ENCODE measurements at regions not wholly inside any gene's neighbourhood (a gene's known extent, or its start where the extent isn't known, plus 50 kb on each side); places are given as distances from the start of the nearest gene placed in this dataset.

GRCh38 chr20:22652681-22653588 lies 68.6 kb upstream of the FOXA2 start:
- no peak for TF ChIP-seq CTCF (IDR thresholded peaks at IDR 0.05; ENCODE audit: control insufficient read depth, extremely low read depth, insufficient read depth)
- no peak for DNase-seq (ENCODE audit: low read depth)
- no peak overlapping the region for H3K4me3 ChIP-seq (ENCODE audit: low read depth, low read length)

GRCh38 chr20:22653658-22654642 lies 69.6 kb upstream of the FOXA2 start:
- no peak for TF ChIP-seq CTCF (IDR thresholded peaks at IDR 0.05; ENCODE audit: control insufficient read depth, extremely low read depth, insufficient read depth)
- H3K4me3 ChIP-seq (ENCODE audit: low read depth, low read length), result no peak overlapping the region
- no peak for DNase-seq (ENCODE audit: low read depth)

GRCh38 chr20:22663528-22664025 lies 79.2 kb upstream of the FOXA2 start:
- no peak for DNase-seq (ENCODE audit: low read depth)
- no peak for TF ChIP-seq CTCF (IDR thresholded peaks at IDR 0.05; ENCODE audit: control insufficient read depth, extremely low read depth, insufficient read depth)
- no peak overlapping the region for H3K4me3 ChIP-seq (ENCODE audit: low read depth, low read length)

GRCh38 chr20:22667198-22667597 lies 82.8 kb upstream of the FOXA2 start:
- no peak for TF ChIP-seq CTCF (IDR thresholded peaks at IDR 0.05; ENCODE audit: control insufficient read depth, extremely low read depth, insufficient read depth)
- H3K4me3 ChIP-seq (ENCODE audit: low read depth, low read length), result no peak overlapping the region
- no peak for DNase-seq (ENCODE audit: low read depth)

GRCh38 chr20:22672191-22672590 lies 87.8 kb upstream of the FOXA2 start:
- no peak for TF ChIP-seq CTCF (IDR thresholded peaks at IDR 0.05; ENCODE audit: control insufficient read depth, extremely low read depth, insufficient read depth)
- H3K4me3 ChIP-seq (ENCODE audit: low read depth, low read length), result no peak overlapping the region
- DNase-seq (ENCODE audit: low read depth), result no peak

GRCh38 chr20:22673467-22673866 lies 89.1 kb upstream of the FOXA2 start:
- TF ChIP-seq CTCF (IDR thresholded peaks at IDR 0.05; ENCODE audit: control insufficient read depth, extremely low read depth, insufficient read depth), result no peak
- no peak overlapping the region for H3K4me3 ChIP-seq (ENCODE audit: low read depth, low read length)
- no peak for DNase-seq (ENCODE audit: low read depth)
